Glomerular visceral epithelial cell (primary cell): ENCODE measurements at regions not wholly inside any gene's neighbourhood (a gene's known extent, or its start where the extent isn't known, plus 50 kb on each side); places are given as distances from the start of the nearest gene placed in this dataset.
A peak's percentile ranks its signal among the peaks of the same experiment; 100 is the strongest.
"Not testable (repeated sequence)": the region's sequence is repeated elsewhere in the genome, so short reads cannot be mapped to it uniquely, and the experiment has no call there.

Experiments used
- DNase-seq: peaks from one replicate; pipeline ENCODE4 v3.0.0-alpha.2; 2016; ENCODE audit errors: extremely low spot score

- DNase-seq, result no peak
Measured at GRCh38 chr5:153237671-153238332, 252.7 kb upstream of the GRIA1 start.

GRCh38 chr5:153257381-153257780 is 233.1 kb upstream of the GRIA1 start:
- no peak for DNase-seq

GRCh38 chr5:153258469-153258868 is 232.0 kb upstream of the GRIA1 start:
- DNase-seq, result no peak

- no peak for DNase-seq
Measured at GRCh38 chr5:153267506-153267905, 223.0 kb upstream of the GRIA1 start.

GRCh38 chr5:153275695-153276094 is 214.8 kb upstream of the GRIA1 start:
- DNase-seq, result no peak

GRCh38 chr5:153276151-153276550 is 214.3 kb upstream of the GRIA1 start:
- DNase-seq, result peak; percentile 2

GRCh38 chr5:153296251-153296844 is 194.1 kb upstream of the GRIA1 start:
- not testable (repeated sequence) for DNase-seq

- DNase-seq, result no peak
Measured at GRCh38 chr5:153299891-153300290, 190.6 kb upstream of the GRIA1 start.

GRCh38 chr5:153308282-153308681 is 182.2 kb upstream of the GRIA1 start:
- DNase-seq, result no peak

- DNase-seq, result no peak
Measured at GRCh38 chr5:153318556-153318955, 171.9 kb upstream of the GRIA1 start.

GRCh38 chr5:153321478-153321877 is 169.0 kb upstream of the GRIA1 start:
- DNase-seq, result no peak

- DNase-seq, result no peak
Measured at GRCh38 chr5:153340139-153340538, 150.3 kb upstream of the GRIA1 start.

- DNase-seq, result no peak
Measured at GRCh38 chr5:153340738-153341137, 149.7 kb upstream of the GRIA1 start.

GRCh38 chr5:153342487-153342886 is 148.0 kb upstream of the GRIA1 start:
- no peak for DNase-seq

GRCh38 chr5:153347611-153348010 is 142.9 kb upstream of the GRIA1 start:
- no peak for DNase-seq

- no peak for DNase-seq
Measured at GRCh38 chr5:153350175-153350883, 140.1 kb upstream of the GRIA1 start.

- no peak for DNase-seq
Measured at GRCh38 chr5:153352685-153353219, 137.7 kb upstream of the GRIA1 start.

- DNase-seq, result no peak
Measured at GRCh38 chr5:153357493-153358112, 132.9 kb upstream of the GRIA1 start.

- no peak for DNase-seq
Measured at GRCh38 chr5:153358315-153358976, 132.0 kb upstream of the GRIA1 start.

GRCh38 chr5:153360860-153361259 is 129.6 kb upstream of the GRIA1 start:
- no peak for DNase-seq

GRCh38 chr5:153361735-153362409 is 128.6 kb upstream of the GRIA1 start:
- DNase-seq, result no peak
